Frontal cortex (tissue), 3 donors: ENCODE measurements at regions not wholly inside any gene's neighbourhood (a gene's known extent, or its start where the extent isn't known, plus 50 kb on each side); places are given as distances from the start of the nearest gene placed in this dataset.

ENCODE experiments used
- DNase-seq, 2 donors: peaks; one replicate each; pipeline ENCODE4 v3.0.0; 2012; ENCODE audit warnings: low spot score in 2 of 2
- FAIRE-seq: peaks from 2 replicates; lab custom pipeline; 2012; peaks lifted over from hg19 to GRCh38; lab: Jason Lieb, UNC
- donor health status: control.
- donor health status: control.
- donor health status: control.

- DNase-seq, result no peak
- FAIRE-seq, result no peak
Observed at GRCh38 chr7:41835976-41836530, 133.2 kb upstream of the INHBA start.

DNA sequence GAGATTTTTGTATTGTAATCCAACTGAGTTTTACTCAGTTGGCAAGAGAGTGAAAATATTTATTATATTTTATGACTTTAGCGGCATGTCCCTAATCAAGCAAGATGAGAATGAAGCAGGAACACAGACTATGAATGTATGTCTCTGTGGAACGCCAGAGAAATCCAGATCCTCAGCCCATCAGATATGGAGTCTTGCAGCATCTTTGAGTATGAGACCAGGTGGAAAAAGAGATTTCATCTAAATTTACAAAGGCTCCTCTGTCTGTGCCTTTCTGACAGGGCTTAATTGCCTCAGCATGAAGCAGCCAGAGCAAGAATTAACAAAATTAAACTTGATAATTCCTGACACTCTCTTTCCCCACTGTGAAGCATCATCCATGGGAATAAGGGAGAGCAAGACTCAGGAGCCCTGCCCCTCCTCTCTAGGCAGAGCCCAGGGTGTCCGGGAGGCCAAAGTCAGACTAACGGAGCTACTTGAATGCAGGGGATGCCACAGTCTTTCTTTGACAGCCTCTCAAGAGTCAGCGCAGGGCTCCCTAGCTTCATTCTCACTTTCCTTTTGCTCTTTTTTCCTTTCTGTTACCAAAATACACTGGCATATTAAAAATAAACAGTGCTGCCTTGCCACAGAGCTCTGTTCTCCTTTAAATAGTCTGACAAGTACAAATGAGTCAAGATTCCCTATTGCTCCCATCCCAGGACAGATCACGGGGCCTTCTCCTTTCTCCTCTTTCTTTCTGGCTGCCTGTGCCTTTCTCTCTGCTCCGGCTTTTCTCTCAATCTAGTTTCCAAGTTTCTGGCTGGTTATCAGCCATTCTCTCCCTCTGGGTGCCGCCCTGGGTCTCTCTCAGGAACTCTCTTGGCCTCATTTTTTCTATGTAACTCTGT is 132.2 kb upstream of the INHBA start:
- no peak for FAIRE-seq
- peak in 1 of 2 donors; percentile 9 for DNase-seq

DNA sequence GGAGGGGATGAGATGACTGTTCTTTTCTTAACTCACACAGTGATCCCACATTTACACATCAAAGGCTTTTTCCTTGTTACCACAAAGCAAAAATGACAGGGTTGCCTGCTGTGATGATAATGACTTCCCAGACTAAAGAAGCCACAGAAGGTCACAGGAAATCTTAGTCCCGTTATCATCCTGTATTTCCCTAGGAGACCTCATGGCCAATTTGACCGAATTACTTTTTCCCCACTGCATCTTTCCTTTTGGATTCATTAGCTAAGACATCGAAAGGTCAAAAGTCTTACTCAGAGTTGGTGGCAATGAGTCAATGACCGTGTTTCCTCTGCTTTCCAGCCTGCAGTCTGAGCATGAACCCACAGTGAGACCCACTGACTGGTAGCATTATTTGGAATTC is 130.1 kb upstream of the INHBA start:
- FAIRE-seq (no peak), DNase-seq (no peak)

DNA sequence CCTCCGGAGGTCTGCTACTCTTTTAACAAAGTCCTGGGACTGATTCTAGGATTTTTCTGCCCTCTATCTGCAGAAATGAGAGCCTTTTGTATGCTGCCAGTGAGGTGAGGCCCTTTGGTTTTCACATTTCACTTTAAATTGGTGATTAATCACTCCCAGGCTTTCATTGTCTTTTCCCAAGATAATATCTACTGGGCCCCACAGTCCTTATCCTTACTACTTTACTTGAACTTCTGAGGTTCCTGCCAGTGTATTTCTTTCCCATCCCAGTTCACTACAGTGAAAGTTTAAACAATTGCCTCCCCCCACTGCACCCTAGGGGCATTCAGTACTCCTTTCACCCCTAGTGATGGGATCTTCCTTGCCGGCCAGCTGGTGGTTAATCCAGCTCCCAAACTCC is 127.4 kb upstream of the INHBA start:
- DNase-seq (no peak), FAIRE-seq (no peak)

GRCh38 chr7:41828911-41829310 is 126.0 kb upstream of the INHBA start:
- FAIRE-seq, result no peak
- DNase-seq, result no peak

DNA sequence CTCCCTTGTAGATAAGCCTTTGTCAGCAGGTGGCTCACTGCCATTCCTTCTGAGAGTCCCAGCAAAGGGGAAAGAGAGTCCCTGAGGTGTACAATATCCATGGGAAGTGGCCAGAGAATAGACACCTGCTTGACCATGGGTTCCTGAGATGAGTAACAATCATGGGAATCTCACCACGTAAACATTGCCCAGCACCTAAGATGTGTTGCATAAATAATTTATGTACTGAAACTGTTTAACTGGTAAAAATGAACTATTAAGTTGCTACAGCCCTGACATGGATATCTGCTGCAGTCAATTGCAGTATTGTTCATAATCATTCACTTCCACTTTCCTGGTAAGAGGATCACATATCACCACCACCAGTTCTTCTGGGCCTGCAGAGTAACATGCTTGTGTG is 123.8 kb upstream of the INHBA start:
- DNase-seq (no peak), FAIRE-seq (no peak)

DNA sequence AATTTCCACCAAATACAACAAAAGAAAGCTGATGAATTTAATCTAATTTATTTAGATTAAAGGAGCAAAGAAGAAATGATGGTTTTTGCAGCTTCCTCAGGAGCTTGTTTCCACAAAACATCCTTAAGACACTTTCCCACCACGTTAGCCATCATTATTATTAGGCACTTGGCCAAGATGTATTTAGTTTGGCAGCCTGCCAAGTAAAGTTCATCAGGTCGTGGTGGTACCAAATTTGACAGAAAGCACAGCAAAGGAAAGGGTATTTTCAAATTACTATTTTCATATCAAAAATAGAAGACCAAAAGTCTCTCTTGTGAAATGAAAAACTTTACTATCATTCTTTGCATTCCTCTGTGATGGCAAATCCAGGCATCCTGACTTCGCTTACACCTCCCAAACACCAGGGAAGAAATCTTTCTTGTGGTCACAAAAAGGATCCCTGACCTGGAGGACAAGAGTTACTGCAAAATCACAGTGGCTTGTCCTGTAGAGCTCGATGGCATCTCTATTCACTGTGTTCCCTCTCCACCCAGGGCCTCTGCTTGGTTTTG is 123.1 kb upstream of the INHBA start:
- FAIRE-seq (no peak), DNase-seq (no peak)

GRCh38 chr7:41824284-41824683 is 121.4 kb upstream of the INHBA start:
- DNase-seq (no peak), FAIRE-seq (no peak)

DNA sequence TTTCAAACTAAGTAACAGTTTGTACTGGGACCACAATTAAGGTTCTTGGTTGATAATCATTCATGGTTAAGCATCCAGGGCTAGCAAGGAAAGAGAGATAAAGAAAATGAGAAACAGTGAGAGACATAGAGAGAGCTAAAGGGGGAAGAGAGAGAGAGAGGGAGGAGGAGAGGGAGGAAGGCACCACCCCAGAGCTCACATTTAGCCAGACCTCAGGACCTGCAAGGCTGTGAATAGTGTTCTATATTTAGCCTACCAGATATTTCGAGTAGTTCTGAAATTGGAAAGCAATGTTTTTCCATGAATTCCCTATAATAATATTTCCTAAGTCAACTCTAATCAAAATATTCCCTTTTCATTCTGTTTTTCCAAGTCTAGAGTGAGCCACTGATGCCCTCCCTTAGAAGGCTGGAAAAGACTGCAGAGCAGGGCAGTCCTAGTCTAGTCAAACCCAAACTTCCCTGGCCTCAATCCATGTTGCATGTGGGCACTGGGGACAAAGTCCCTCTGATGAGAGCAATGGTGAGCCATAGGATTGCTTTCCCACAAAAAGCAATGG is 119.4 kb upstream of the INHBA start:
- no peak for DNase-seq
- FAIRE-seq, result no peak

DNA sequence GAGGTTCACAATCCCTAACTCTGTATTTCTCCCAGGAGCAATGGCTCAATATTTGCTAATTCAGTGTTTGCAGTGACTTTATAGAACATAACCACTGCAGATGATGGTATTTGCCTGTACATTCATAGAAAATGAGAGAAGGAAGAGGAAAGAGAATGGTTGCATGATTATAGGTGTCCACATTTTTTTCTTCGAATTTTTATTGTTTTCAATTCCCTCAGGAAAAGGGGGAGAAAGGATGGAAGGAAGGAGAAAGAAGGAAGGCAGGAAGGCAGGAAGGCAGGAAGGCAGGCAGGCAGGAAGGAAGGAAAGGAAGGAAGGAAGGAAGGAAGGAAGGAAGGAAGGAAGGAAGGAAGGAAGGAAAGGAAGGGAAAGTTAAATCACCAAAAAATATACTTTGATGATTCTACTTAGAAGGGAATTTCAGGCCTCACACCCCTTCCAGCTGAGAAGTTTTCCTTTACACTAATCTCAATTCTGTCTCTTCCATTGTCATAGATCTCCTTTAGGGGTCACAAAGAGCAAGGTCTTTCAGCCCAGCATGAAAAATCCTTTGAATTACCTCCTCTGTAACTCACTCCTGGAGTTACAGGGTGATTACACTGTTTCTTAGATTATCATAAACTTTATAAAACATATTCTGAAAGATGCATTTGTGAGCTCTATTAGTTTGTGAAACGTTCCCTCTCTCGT is 118.8 kb upstream of the INHBA start:
- no peak for FAIRE-seq
- no peak for DNase-seq

GRCh38 chr7:41820111-41820671 is 117.3 kb upstream of the INHBA start:
- no peak for DNase-seq
- no peak for FAIRE-seq

GRCh38 chr7:41819645-41820044 is 116.8 kb upstream of the INHBA start:
- DNase-seq, result no peak
- FAIRE-seq, result peak; percentile 30

GRCh38 chr7:41818765-41819398 is 116.0 kb upstream of the INHBA start:
- no peak for DNase-seq
- FAIRE-seq, result no peak

- no peak for FAIRE-seq
Observed at GRCh38 chr7:41817386-41817785, 114.5 kb upstream of the INHBA start.

GRCh38 chr7:41816111-41816510 is 113.2 kb upstream of the INHBA start:
- FAIRE-seq, result no peak
- DNase-seq, result no peak

More at GRCh38 chr7:41817386-41817785, 114.5 kb upstream of the INHBA start:
- no peak for DNase-seq

GRCh38 chr7:41814888-41815287 is 112.0 kb upstream of the INHBA start:
- DNase-seq, result no peak
- FAIRE-seq, result no peak

DNA sequence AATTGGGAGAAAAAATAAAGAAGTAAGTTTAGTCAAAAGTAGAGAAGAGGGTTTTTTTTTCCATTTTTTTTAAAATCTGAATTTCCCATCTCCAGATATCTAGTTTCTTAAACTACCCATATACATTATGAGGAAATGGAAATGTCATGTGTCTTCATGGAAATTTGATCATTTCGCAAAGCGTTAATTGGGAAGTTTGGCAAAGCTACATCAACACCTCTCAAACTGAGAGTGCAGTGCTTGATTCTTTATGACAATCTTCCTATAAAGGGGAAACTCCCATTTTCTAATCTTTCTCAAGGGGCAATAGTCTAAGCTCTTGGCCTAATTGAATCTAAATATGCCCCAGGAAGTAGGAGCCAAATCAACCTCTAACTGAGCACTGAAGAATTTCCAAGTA is 110.4 kb upstream of the INHBA start:
- FAIRE-seq (no peak), DNase-seq (no peak)

GRCh38 chr7:41811941-41812340 is 109.1 kb upstream of the INHBA start:
- DNase-seq, result no peak
- FAIRE-seq, result no peak

GRCh38 chr7:41809940-41810576 is 107.2 kb upstream of the INHBA start:
- DNase-seq, result no peak
- no peak for FAIRE-seq
